AML-193 (cell line): ENCODE measurements at regions not wholly inside any gene's neighbourhood (a gene's known extent, or its start where the extent isn't known, plus 50 kb on each side); places are given as distances from the start of the nearest gene placed in this dataset.

ENCODE experiments used
- DNase-seq, 2 experiments: peaks; one replicate each; lab custom pipeline; 2025; lab: John Stamatoyannopoulos, UW

DNA sequence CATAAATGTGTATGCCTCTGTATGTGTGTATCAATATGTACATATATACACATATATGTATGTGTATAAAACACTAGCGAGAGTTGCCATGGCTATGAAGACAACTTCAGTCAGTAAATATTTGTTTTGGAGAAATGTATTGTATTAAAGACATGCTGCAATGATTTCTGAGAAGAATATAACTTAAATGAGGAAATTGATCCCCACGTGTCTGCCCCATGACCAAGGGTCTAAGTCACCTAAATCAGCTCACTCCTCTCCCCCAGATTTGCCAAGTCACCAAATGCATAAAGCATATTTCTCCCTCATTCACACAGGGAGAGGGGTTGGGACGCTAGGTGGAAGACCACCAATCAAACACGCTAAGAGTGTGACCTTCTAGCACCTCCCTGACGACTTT lies 58.3 kb upstream of the LYST start:
- no peak for DNase-seq

GRCh38 chr1:235923466-235924021 lies 56.8 kb upstream of the LYST start:
- DNase-seq = no peak

DNA sequence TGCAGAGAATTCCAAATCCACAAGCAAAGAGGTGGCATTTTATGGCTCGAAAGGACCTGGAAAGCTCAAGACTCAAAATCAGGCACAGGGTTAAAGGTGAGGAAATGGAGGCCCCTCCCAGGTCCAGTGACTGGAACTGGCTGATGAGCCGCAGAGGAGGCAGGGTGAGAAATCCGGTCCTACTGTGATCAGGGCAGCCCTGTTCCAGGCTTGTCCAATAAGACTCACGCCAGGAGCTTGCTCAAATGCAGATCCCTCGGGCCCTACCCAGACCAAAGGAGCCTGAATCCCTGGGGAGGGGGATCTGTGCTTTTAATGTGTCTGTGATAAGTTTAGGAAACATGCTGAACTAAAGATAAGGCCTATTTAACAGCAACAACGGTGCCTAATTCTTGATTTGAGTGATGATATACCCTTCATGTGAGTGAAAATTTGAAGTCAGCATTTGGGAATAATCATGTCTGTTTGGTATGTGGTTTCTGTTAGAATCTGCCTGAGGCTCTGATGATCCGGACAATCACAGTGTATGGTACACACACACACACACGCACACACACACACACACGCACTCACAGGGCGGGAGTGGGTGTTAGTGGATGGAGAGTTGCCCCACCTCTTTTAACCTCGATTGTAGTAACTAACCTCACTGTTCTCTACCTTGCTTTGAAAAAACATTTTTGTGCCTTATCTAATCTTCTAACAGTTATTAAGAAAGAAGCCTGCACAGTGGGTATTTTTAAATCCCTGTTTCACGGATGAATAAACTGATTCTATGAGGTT lies 54.1 kb upstream of the LYST start:
- DNase-seq = no peak

DNA sequence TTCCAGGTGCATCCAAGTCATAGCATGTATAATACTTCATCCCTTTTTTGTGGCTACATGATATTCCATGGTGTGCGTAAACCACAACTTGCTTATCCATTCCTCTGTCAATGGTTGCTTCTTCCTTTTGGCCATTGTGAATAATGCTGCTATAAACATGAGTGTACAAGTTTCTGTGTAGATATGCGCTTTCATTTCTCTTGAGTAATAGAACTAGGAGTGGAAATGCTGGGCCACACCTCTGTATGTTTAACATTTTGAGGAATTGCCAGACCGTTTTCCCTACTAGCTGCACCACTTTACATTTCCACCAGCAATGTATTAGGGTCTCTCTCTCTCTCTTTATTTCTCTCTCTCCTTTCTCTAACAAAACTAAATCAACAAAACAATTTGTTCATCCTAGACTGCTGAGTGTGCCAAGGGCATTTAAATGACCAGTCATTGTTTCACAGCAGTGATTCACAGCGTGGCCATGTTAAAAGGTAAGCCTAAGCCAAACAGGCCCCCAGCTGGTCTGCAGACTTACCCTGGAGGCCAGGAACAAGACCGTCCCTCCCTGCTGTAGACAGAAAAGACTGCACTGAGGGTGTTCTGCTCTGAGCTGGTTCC lies 53.2 kb upstream of the LYST start:
- DNase-seq = no peak

DNA sequence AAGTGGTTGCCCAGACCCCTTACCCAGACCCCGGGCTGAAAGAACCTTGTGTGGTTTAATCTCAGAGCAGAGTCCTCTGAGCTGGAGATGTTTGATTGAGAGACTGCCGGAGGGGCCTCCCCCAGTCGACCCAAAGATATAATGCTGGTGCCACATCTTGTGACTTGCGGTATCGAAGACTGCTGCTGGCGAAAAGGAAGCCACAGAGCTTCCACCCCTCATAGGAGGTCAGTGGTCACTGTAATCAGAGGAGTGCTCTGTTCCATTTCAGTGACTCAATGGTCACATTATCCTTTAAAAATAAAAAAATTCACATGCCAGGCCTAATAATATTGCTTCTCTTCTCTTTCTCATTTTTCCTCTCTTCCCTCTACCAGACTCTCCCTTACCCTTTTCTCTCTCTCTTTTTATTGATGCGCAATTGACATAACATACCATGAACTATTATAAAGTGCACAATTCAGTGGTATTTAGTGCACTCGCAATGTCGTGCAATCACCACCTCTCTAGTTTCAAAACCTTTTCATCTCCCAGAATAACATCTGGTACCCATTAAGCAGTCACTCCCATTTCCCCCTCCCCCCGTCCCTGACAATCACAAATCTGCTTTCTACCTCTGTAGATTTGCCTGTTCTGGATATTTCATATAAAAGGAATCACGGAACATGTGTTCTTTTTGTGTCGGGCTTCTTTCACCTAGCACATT lies 52.6 kb upstream of the LYST start:
- DNase-seq = no peak

DNA sequence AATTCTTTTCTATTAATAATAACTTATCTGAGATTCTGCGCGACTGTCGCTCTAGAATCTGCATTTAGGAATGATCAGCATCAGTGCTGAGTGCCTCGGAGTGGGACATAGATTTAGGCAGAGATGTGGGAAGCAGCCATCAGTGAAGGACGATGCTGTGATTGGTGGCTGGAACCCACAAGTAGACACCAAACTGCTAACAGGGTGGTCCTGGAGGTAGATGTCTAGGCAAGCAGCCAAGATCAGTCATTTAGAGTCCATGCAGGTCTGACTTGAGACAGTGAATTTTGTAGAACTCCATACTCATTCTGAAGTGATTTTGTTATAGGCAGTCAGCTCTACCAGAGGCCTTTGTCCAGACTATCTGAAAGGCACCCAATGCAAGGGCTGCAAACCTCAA lies 51.8 kb upstream of the LYST start:
- DNase-seq = no peak

- DNase-seq = no peak
Measured at GRCh38 chr1:235918032-235918431, 51.3 kb upstream of the LYST start.

- peak; percentile 95 to 96 for DNase-seq
Measured at GRCh38 chr1:235917267-235917811, 50.6 kb upstream of the LYST start.
